ENCODE measurements at regions not wholly inside any gene's neighbourhood (a gene's known extent, or its start where the extent isn't known, plus 50 kb on each side); places are given as distances from the start of the nearest gene placed in this dataset.

DNA sequence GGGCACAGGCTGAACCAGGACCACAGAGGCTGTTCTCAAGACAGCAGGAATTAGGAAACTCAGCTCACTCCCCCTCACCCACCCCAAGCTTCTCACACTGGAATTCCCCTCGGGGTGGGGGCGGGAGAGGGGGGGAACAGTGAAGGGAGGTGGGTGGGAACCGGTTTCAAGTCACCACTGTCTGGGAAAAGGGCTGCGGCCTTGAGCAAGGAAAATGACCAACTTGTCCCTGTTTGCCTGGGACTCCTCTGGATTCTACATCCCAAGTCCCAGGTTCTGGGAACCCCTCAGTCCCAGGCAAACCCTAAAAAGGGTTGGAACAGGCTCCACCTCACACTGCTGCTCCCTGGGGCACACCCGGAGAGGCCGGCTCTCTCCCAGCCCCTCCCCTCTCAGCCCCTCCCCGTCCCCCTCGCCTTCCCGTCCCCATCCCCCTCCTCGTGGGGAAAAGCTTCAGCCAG, 230.7 kb downstream of the TFAP2C start:
- FAIRE-seq = no peak
- H3K4me3 ChIP-seq (ENCODE audit: low read length in 3 of 3) = no peak overlapping the region

GRCh38 chr20:56860413-56860812, 231.3 kb downstream of the TFAP2C start:
- H3K36me3 ChIP-seq (ENCODE audit: control insufficient read depth in 2 of 3, insufficient read depth in 3 of 3, low read length in 3 of 3) = no peaks in the 10 kb centered on the region
- FAIRE-seq = no peak

More for the DNA sequence above, 230.7 kb downstream of the TFAP2C start:
- Histone ChIP-seq H3K9me3 (ENCODE audit: control insufficient read depth in 2 of 3, insufficient read depth in 1 of 3, low read length in 3 of 3) (no peaks in the 10 kb centered on the region), H3K9ac (ENCODE audit: low read length in 3 of 3) (no peak overlapping the region), H3K4me1 (ENCODE audit: control insufficient read depth in 2 of 3, insufficient read depth in 2 of 3, low read depth in 1 of 3, low read length in 3 of 3) (no peaks in the 10 kb centered on the region), H3K27ac (ENCODE audit: low read depth in 2 of 2, low read length in 2 of 2) (no peak overlapping the region), H3K36me3 (ENCODE audit: control insufficient read depth in 2 of 3, insufficient read depth in 3 of 3, low read length in 3 of 3) (no peaks in the 10 kb centered on the region), H3K27me3 (ENCODE audit: control insufficient read depth, insufficient read depth, low read length) (no peaks in the 10 kb centered on the region)
- peak in 4 of 5 donors; percentile 76 to 89 (median 80) for DNase-seq
- intact Hi-C loops (cut with DNase I) = no loop called here
- TF ChIP-seq, protein P1, sequence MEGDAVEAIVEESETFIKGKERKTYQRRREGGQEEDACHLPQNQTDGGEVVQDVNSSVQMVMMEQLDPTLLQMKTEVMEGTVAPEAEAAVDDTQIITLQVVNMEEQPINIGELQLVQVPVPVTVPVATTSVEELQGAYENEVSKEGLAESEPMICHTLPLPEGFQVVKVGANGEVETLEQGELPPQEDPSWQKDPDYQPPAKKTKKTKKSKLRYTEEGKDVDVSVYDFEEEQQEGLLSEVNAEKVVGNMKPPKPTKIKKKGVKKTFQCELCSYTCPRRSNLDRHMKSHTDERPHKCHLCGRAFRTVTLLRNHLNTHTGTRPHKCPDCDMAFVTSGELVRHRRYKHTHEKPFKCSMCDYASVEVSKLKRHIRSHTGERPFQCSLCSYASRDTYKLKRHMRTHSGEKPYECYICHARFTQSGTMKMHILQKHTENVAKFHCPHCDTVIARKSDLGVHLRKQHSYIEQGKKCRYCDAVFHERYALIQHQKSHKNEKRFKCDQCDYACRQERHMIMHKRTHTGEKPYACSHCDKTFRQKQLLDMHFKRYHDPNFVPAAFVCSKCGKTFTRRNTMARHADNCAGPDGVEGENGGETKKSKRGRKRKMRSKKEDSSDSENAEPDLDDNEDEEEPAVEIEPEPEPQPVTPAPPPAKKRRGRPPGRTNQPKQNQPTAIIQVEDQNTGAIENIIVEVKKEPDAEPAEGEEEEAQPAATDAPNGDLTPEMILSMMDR (IDR thresholded peaks at IDR 0.05; ENCODE audit: borderline replicate concordance, extremely low read depth, insufficient read depth) = no peak

DNA sequence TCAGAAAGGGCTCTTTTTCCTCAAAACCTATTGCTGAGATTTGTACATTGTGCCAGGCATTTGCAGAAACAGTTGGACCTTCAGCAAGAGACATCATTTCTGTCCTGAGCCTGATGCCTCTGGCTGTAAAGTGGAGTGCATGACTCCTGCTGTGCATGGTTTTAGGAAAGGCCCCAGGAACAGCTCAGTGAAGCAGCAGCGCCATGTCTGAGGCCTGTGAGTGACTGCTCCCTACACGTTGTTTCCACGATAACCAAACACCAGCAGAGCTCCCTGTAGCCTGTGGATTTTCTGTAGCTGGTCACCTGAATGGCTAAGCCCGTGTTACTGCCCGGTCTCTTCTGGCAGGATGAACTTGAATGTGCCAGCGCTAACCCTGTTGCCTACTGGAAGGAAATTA, 232.5 kb downstream of the TFAP2C start:
- no peak for FAIRE-seq

More at GRCh38 chr20:56860413-56860812, 231.3 kb downstream of the TFAP2C start:
- Histone ChIP-seq H3K27ac (ENCODE audit: low read depth in 2 of 2, low read length in 2 of 2) (no peak overlapping the region), H3K4me3 (ENCODE audit: low read length in 3 of 3) (no peak overlapping the region), H3K4me1 (ENCODE audit: control insufficient read depth in 2 of 3, insufficient read depth in 2 of 3, low read depth in 1 of 3, low read length in 3 of 3) (no peaks in the 10 kb centered on the region), H3K27me3 (ENCODE audit: control insufficient read depth, insufficient read depth, low read length) (no peaks in the 10 kb centered on the region), H3K9me3 (ENCODE audit: control insufficient read depth in 2 of 3, insufficient read depth in 1 of 3, low read length in 3 of 3) (no peaks in the 10 kb centered on the region), H3K9ac (ENCODE audit: low read length in 3 of 3) (no peak overlapping the region)
- intact Hi-C loops (cut with DNase I) = no loop called here
- DNase-seq = no peak
- TF ChIP-seq, protein P1 (IDR thresholded peaks at IDR 0.05; ENCODE audit: borderline replicate concordance, extremely low read depth, insufficient read depth) = no peak

More for the DNA sequence above, 232.5 kb downstream of the TFAP2C start:
- Histone ChIP-seq H3K9me3 (ENCODE audit: control insufficient read depth in 2 of 3, insufficient read depth in 1 of 3, low read length in 3 of 3) (no peaks in the 10 kb centered on the region), H3K9ac (ENCODE audit: low read length in 3 of 3) (no peak overlapping the region), H3K4me1 (ENCODE audit: control insufficient read depth in 2 of 3, insufficient read depth in 2 of 3, low read depth in 1 of 3, low read length in 3 of 3) (no peaks in the 10 kb centered on the region), H3K36me3 (ENCODE audit: control insufficient read depth in 2 of 3, insufficient read depth in 3 of 3, low read length in 3 of 3) (no peaks in the 10 kb centered on the region), H3K27ac (ENCODE audit: low read depth in 2 of 2, low read length in 2 of 2) (no peak overlapping the region), H3K27me3 (ENCODE audit: control insufficient read depth, insufficient read depth, low read length) (no peaks in the 10 kb centered on the region), H3K4me3 (ENCODE audit: low read length in 3 of 3) (no peak overlapping the region)
- no peak for DNase-seq
- TF ChIP-seq, protein P1 (IDR thresholded peaks at IDR 0.05; ENCODE audit: borderline replicate concordance, extremely low read depth, insufficient read depth) = no peak
- intact Hi-C loops (cut with DNase I) = no loop called here

All from kidney (tissue), 13 donors.